ENCODE measurements at regions not wholly inside any gene's neighbourhood (a gene's known extent, or its start where the extent isn't known, plus 50 kb on each side); places are given as distances from the start of the nearest gene placed in this dataset.

- TF ChIP-seq CTCF (IDR thresholded peaks at IDR 0.05), result no peak
- no peak for TF ChIP-seq EP300 (IDR thresholded peaks at IDR 0.05)
- TF ChIP-seq POLR2A (IDR thresholded peaks at IDR 0.05), result no peak
These were observed 166.4 kb upstream of the ZNF217 start for GRCh38 chr20:53760025-53760441.
